Ovary (tissue), 7 donors: ENCODE measurements at regions not wholly inside any gene's neighbourhood (a gene's known extent, or its start where the extent isn't known, plus 50 kb on each side); places are given as distances from the start of the nearest gene placed in this dataset.

Experiments
- DNase-seq, 5 donors: peaks; one replicate each; pipeline ENCODE4 v3.0.0-alpha.2; 2019 to 2020
- H3K27ac ChIP-seq, 2 donors: fragments of 200-600 bp; one replicate each; pipeline versions ENCODE4 v1.5.1 to v1.8.0; 2019 to 2022
- H3K27me3 ChIP-seq: fragments of 200-600 bp; one replicate; pipeline ENCODE4 v1.8.0; 2022
- H3K36me3 ChIP-seq: fragments of 200-600 bp; sonication (generic); one replicate; pipeline ENCODE4 v1.5.1; 2019
- H3K4me1 ChIP-seq: one replicate; pipeline ENCODE4 v1.8.1; 2013; ENCODE audit warnings: mild to moderate bottlenecking, moderate library complexity; ENCODE audit not compliant: insufficient read depth
- H3K4me3 ChIP-seq: fragments of 200-600 bp; sonication (generic); one replicate; pipeline ENCODE4 v1.5.1; 2017
- H3K9me3 ChIP-seq, 2 donors: fragments of 200-600 bp in 1 of 2; sonication (generic) in 1 of 2; one replicate each; pipeline versions ENCODE4 v1.5.1 to v1.8.1; 2013 to 2019; ENCODE audit warnings: mild to moderate bottlenecking in 1 of 2, moderate library complexity in 1 of 2
- CTCF ChIP-seq, 3 donors: fragments of 450-650 bp in 2 of 3; fragments of 200-600 bp in 1 of 3; IDR thresholded peaks; one replicate each; pipeline versions ENCODE4 v1.5.1 to v1.8.0; 2016 to 2022; ENCODE audit warnings: antibody characterized with exemption in 3 of 3, mild to moderate bottlenecking in 1 of 3
- EP300 ChIP-seq: sonication (generic); formaldehyde crosslinking; IDR thresholded peaks from one replicate; pipeline ENCODE4 v1.6.1; 2017; ENCODE audit warnings: antibody characterized with exemption
- POLR2A ChIP-seq: fragments of 450-650 bp; IDR thresholded peaks from one replicate; pipeline ENCODE4 v1.6.1; 2017; ENCODE audit warnings: antibody characterized with exemption, mild to moderate bottlenecking, moderate library complexity
- WGBS, 3 donors: extraction: QIAGEN DNeasy Blood & Tissue Kit in 1 of 3; methylation state at CpG; one replicate each; pipeline versions ENCODE4 v1.1.5 to v1.1.7; 2013 to 2017; 5-methylcytosine and 5-hydroxymethylcytosine counted together
- intact Hi-C, 4 donors: fragments of 100-400 bp; cut with DNase I; formaldehyde crosslinking; loops; one replicate each; pipeline versions ENCODE4 v1.11.0 to v1.15.1; 2022 to 2023
- donor health status: DM: no; HTN: no; CAD: no; lungs with moderate emphysema.
- donor health status: DM: no; HTN: no; CAD: no.
- donor health status: Bipolar disorder and iron deficiency.
- donor health status: DM: no; HTN: no; CAD: no.
- donor health status: DM: yes; HTN: yes; CAD: no.

DNA sequence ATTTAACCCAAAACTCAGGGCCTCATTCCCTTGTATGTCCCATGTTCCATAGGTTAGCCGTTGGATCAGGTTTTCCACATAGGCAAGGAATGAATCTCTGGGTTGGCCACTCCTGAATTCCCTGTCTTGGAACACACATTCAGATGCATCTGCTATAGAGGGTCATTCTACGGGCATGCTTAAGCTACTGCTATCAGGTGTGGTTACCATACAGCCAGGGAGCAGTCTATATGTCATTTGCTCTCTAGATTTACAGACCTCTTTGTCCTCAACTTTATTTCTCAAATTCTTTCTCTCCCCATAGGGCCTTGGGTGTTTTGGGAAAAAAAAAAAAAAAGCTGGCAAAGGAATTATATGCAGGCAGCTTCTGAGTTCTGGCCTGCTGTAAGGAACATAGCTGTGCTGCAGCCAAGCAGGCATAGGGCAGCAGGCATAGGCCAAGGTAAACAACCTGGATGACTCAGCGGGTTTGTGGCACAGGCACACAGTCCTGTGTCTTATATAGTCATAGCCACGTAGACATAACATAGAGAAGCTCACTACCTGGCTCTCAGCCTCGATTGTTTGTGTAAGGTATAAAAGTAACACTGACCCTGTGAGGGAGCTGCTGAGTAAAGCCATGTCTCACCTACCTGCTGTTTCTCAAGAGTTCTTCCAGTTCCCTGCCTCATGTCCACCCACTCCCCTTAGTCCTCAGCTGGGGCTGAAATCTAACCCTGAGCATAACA lies 141.5 kb downstream of the OSTF1 start:
- 48 to 59% (median 49%) methylated on average over 5 of the region's 5 CpGs for WGBS, 3 donors
- intact Hi-C loops: no loop called here
- TF ChIP-seq CTCF (IDR thresholded peaks at IDR 0.05): no peak
- no peak for TF ChIP-seq POLR2A
- no peak for TF ChIP-seq EP300
- H3K36me3 ChIP-seq: no peaks in the 10 kb centered on the region
- no peaks in the 10 kb centered on the region for H3K9me3 ChIP-seq
- DNase-seq: no peak
- H3K27me3 ChIP-seq: no peaks in the 10 kb centered on the region
- H3K4me1 ChIP-seq: peaks cover 2% of the 10 kb centered on the region
- no peak overlapping the region for H3K4me3 ChIP-seq
- no peak overlapping the region for H3K27ac ChIP-seq

- Histone ChIP-seq H3K36me3 (no peaks in the 10 kb centered on the region), H3K9me3 (no peaks in the 10 kb centered on the region), H3K27me3 (no peaks in the 10 kb centered on the region), H3K27ac (no peak overlapping the region), H3K4me3 (no peak overlapping the region), H3K4me1 (peaks cover 2% of the 10 kb centered on the region)
- no peak for DNase-seq
- intact Hi-C loops: no loop called here
- WGBS, 3 donors: 18 to 37% (median 24%) methylated on average over 3 of the region's 3 CpGs
- no peak for TF ChIP-seq CTCF (IDR thresholded peaks at IDR 0.05)
- no peak for TF ChIP-seq POLR2A
- TF ChIP-seq EP300: no peak
Measured at GRCh38 chr9:75230469-75230868, 142.2 kb downstream of the OSTF1 start.

DNA sequence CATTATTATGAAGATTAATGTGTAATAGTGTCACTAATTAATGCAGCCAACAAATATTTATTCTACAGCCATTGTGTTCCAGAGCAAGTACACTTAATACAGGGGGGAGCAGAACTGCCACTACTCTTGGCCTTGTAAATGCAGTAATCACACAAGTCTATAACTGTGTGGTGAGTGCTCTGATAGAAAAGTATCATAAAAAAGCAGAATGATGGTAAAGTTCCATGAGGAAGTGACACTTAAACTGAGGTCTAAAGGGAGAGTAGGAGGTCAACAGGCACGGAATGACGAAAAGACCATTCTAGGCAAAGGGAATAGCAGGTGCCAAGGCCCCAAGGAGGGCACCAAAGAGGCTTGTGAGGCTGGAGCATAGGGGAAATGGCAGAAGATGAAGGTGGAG lies 142.9 kb downstream of the OSTF1 start:
- no peak overlapping the region for H3K27ac ChIP-seq
- 90 to 98% (median 96%) methylated on average over 2 of the region's 2 CpGs for WGBS, 3 donors
- H3K4me1 ChIP-seq: peaks cover 2% of the 10 kb centered on the region

GRCh38 chr9:75233011-75233410 lies 144.7 kb downstream of the OSTF1 start:
- H3K27me3 ChIP-seq: no peaks in the 10 kb centered on the region
- H3K4me3 ChIP-seq: no peak overlapping the region
- WGBS, 3 donors: 87 to 95% (median 91%) methylated on average over 5 of the region's 5 CpGs
- no peak for TF ChIP-seq CTCF (IDR thresholded peaks at IDR 0.05)
- no peak for TF ChIP-seq EP300
- TF ChIP-seq POLR2A: no peak
- intact Hi-C loops: no loop called here
- no peaks in the 10 kb centered on the region for H3K9me3 ChIP-seq
- no peaks in the 10 kb centered on the region for H3K36me3 ChIP-seq
- DNase-seq: no peak
- no peak overlapping the region for H3K27ac ChIP-seq
- peaks cover 2% of the 10 kb centered on the region for H3K4me1 ChIP-seq

More for the DNA sequence above, 142.9 kb downstream of the OSTF1 start:
- Histone ChIP-seq H3K9me3 (no peaks in the 10 kb centered on the region), H3K36me3 (no peaks in the 10 kb centered on the region), H3K27me3 (no peaks in the 10 kb centered on the region), H3K4me3 (no peak overlapping the region)
- intact Hi-C loops: no loop called here
- TF ChIP-seq CTCF (IDR thresholded peaks at IDR 0.05) (no peak), EP300 (no peak), POLR2A (no peak)
- DNase-seq: no peak
